ENCODE measurements at regions not wholly inside any gene's neighbourhood (a gene's known extent, or its start where the extent isn't known, plus 50 kb on each side); places are given as distances from the start of the nearest gene placed in this dataset.
"Not testable (repeated sequence)": the region's sequence is repeated elsewhere in the genome, so short reads cannot be mapped to it uniquely, and the experiment has no call there.

- DNase-seq (ENCODE audit: low spot score): no peak
Observed at GRCh38 chr4:138113819-138114400, 128.2 kb downstream of the SLC7A11 start.

GRCh38 chr4:138112890-138113289 is 129.3 kb downstream of the SLC7A11 start:
- not testable (repeated sequence) for DNase-seq (ENCODE audit: low spot score)

GRCh38 chr4:138112389-138112788 is 129.8 kb downstream of the SLC7A11 start:
- DNase-seq (ENCODE audit: low spot score): no peak

- no peak for DNase-seq (ENCODE audit: low spot score)
Observed at GRCh38 chr4:138111462-138112000, 130.6 kb downstream of the SLC7A11 start.

- DNase-seq (ENCODE audit: low spot score): no peak
Observed at GRCh38 chr4:138110815-138111214, 131.3 kb downstream of the SLC7A11 start.

GRCh38 chr4:138107023-138107422 is 135.1 kb downstream of the SLC7A11 start:
- no peak for DNase-seq (ENCODE audit: low spot score)

- DNase-seq (ENCODE audit: low spot score): no peak
Observed at GRCh38 chr4:138105331-138105730, 136.8 kb downstream of the SLC7A11 start.

- DNase-seq (ENCODE audit: low spot score): no peak
Observed at GRCh38 chr4:138104284-138104680, 137.9 kb downstream of the SLC7A11 start.

GRCh38 chr4:138103597-138104283 is 138.4 kb downstream of the SLC7A11 start:
- DNase-seq (ENCODE audit: low spot score): no peak

- no peak for DNase-seq (ENCODE audit: low spot score)
Observed at GRCh38 chr4:138099385-138099784, 142.8 kb downstream of the SLC7A11 start.

- no peak for DNase-seq (ENCODE audit: low spot score)
Observed at GRCh38 chr4:138097912-138098600, 144.1 kb downstream of the SLC7A11 start.

GRCh38 chr4:138096384-138097062 is 145.6 kb downstream of the SLC7A11 start:
- no peak for DNase-seq (ENCODE audit: low spot score)

- no peak for DNase-seq (ENCODE audit: low spot score)
Observed at GRCh38 chr4:138095378-138095777, 146.8 kb downstream of the SLC7A11 start.

GRCh38 chr4:138092060-138092459 is 150.1 kb downstream of the SLC7A11 start:
- no peak for DNase-seq (ENCODE audit: low spot score)

- DNase-seq (ENCODE audit: low spot score): no peak
Observed at GRCh38 chr4:138090918-138091676, 151.1 kb downstream of the SLC7A11 start.

GRCh38 chr4:138090150-138090917 is 151.8 kb downstream of the SLC7A11 start:
- peak; percentile 72 for DNase-seq (ENCODE audit: low spot score)

- no peak for DNase-seq (ENCODE audit: low spot score)
Observed at GRCh38 chr4:138088449-138089208, 153.5 kb downstream of the SLC7A11 start.

GRCh38 chr4:138087066-138087719 is 155.0 kb downstream of the SLC7A11 start:
- DNase-seq (ENCODE audit: low spot score): no peak

- DNase-seq (ENCODE audit: low spot score): no peak
Observed at GRCh38 chr4:138086611-138087041, 155.5 kb downstream of the SLC7A11 start.
